DND-41 (cell line): ENCODE measurements at regions not wholly inside any gene's neighbourhood (a gene's known extent, or its start where the extent isn't known, plus 50 kb on each side); places are given as distances from the start of the nearest gene placed in this dataset.

ENCODE experiments used
- ATAC-seq: fragments of 200-7000 bp; cut with Tn5 transposase; 3 replicates; pipeline ENCODE4 v1.9.1; 2021; ENCODE audit warnings: low read depth; ENCODE audit not compliant: insufficient read depth
- DNase-seq: peaks from one replicate; pipeline ENCODE4 v3.0.0-alpha.2; 2020
- H2AFZ ChIP-seq: 2 replicates; pipeline ENCODE4 v1.6.0; 2012; ENCODE audit warnings: low read depth, low read length
- H3K27ac ChIP-seq: 2 replicates; pipeline ENCODE4 v1.5.1; 2012; ENCODE audit warnings: low read length, inconsistent platforms
- H3K27me3 ChIP-seq: fragments of 200-600 bp; sonication (generic); 2 replicates; pipeline ENCODE4 v1.6.0; 2012; ENCODE audit warnings: low read length, mild to moderate bottlenecking, inconsistent platforms; ENCODE audit not compliant: insufficient read depth, poor library complexity
- H3K36me3 ChIP-seq: 2 replicates; pipeline ENCODE4 v1.5.1; 2012; ENCODE audit warnings: low read length, inconsistent platforms; ENCODE audit not compliant: insufficient read depth
- H3K4me1 ChIP-seq: 2 replicates; pipeline ENCODE4 v1.5.1; 2012; ENCODE audit warnings: mild to moderate bottlenecking, low read length; ENCODE audit not compliant: insufficient read depth
- H3K4me2 ChIP-seq: 2 replicates; pipeline ENCODE4 v1.6.0; 2012; ENCODE audit warnings: mild to moderate bottlenecking, moderate library complexity, low read length, inconsistent platforms; ENCODE audit not compliant: insufficient read depth
- H3K4me3 ChIP-seq, 2 experiments: fragments of 200-600 bp in 1 of 2; shearing (Covaris generic) in 1 of 2; 2 replicates each; pipeline ENCODE4 v1.5.1; 2012 to 2016; ENCODE audit warnings: inconsistent platforms in 2 of 2, low read length in 2 of 2, mild to moderate bottlenecking in 2 of 2, low read depth in 1 of 2, moderate library complexity in 1 of 2
- H3K79me2 ChIP-seq: 2 replicates; pipeline ENCODE4 v1.6.0; 2012; ENCODE audit warnings: low read length, inconsistent platforms; ENCODE audit not compliant: insufficient read depth
- H3K9ac ChIP-seq: 2 replicates; pipeline ENCODE4 v1.6.0; 2012; ENCODE audit warnings: low read depth, mild to moderate bottlenecking, inconsistent platforms, low read length, moderate library complexity
- H3K9me3 ChIP-seq: 2 replicates; pipeline ENCODE4 v1.5.1; 2012; ENCODE audit warnings: low read length, moderate library complexity, mild to moderate bottlenecking, inconsistent platforms; ENCODE audit not compliant: insufficient read depth, severe bottlenecking
- H4K20me1 ChIP-seq: 2 replicates; pipeline ENCODE4 v1.6.0; 2012; ENCODE audit warnings: low read length; ENCODE audit not compliant: insufficient read depth
- CTCF ChIP-seq: IDR thresholded peaks from 2 replicates; pipeline ENCODE4 v1.5.1; 2012; ENCODE audit warnings: borderline replicate concordance, low read length, moderate library complexity, mild to moderate bottlenecking; ENCODE audit not compliant: poor library complexity, severe bottlenecking; ENCODE audit errors: extremely low read depth
- EZH2 ChIP-seq: IDR thresholded peaks from 3 replicates; pipeline ENCODE4 v1.6.1; 2012; ENCODE audit warnings: borderline replicate concordance, low read depth, mild to moderate bottlenecking, moderate library complexity, low read length, inconsistent platforms; ENCODE audit not compliant: severe bottlenecking

DNA sequence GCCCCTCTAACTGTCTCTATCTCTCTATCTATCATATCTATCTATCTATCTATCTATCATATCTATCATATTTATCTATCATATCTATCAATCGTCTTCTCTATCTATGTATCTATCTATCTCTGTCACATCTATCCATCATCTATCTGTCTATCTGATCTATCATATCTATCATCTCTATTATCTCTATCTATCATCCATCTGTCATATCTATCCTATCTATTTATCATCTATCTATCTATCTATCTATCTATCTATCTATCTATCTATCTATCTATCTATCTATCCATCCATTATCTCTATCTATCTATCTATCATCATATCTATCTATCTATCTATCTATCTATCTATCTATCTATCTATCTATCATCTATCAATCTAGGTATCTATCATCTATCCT is 638.0 kb downstream of the DHX35 start:
- Histone ChIP-seq H2AFZ (no peak overlapping the region), H3K4me3 (no peak overlapping the region), H3K4me1 (no peaks in the 10 kb centered on the region), H3K27me3 (no peaks in the 10 kb centered on the region), H3K9ac (no peak overlapping the region), H3K9me3 (no peaks in the 10 kb centered on the region), H3K4me2 (no peak overlapping the region), H3K27ac (no peak overlapping the region), H3K79me2 (no peaks in the 10 kb centered on the region), H4K20me1 (no peaks in the 10 kb centered on the region), H3K36me3 (no peaks in the 10 kb centered on the region)
- DNase-seq, result no peak
- TF ChIP-seq CTCF (no peak), EZH2 (no peak)
- no peak for ATAC-seq

- DNase-seq, result no peak
- H3K4me1 ChIP-seq, result no peaks in the 10 kb centered on the region
- H3K4me3 ChIP-seq, result no peak overlapping the region
- TF ChIP-seq CTCF (no peak), EZH2 (no peak)
- no peak overlapping the region for H3K9ac ChIP-seq
- H2AFZ ChIP-seq, result no peak overlapping the region
- no peak overlapping the region for H3K4me2 ChIP-seq
- H3K27me3 ChIP-seq, result no peaks in the 10 kb centered on the region
- H3K36me3 ChIP-seq, result no peaks in the 10 kb centered on the region
- no peak overlapping the region for H3K27ac ChIP-seq
- no peaks in the 10 kb centered on the region for H3K79me2 ChIP-seq
- H3K9me3 ChIP-seq, result no peaks in the 10 kb centered on the region
- H4K20me1 ChIP-seq, result no peaks in the 10 kb centered on the region
- ATAC-seq, result no peak
These were observed 634.4 kb downstream of the DHX35 start for GRCh38 chr20:39596554-39596953.

DNA sequence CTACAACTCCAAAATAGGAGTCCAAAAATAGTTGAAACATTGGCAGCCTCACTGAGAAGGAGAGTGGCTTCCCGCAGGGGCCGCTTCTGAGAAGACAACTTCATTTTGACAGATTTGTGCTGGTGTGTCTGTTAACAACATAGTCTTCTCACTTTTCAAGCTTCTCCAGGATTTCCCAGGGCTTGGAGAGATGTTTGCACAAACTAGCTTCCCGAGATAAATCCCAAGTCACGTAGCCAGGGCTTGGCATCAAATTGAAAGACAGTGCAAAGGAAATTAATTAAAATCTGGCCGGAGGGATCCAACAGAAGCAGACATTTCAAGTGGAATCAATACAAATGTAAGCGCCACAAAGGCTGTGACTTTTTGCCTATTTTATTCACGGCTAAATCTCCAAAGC is 630.2 kb downstream of the DHX35 start:
- H4K20me1 ChIP-seq, result no peaks in the 10 kb centered on the region
- no peak overlapping the region for H2AFZ ChIP-seq
- H3K4me2 ChIP-seq, result no peak overlapping the region
- peaks cover 3% of the 10 kb centered on the region for H3K27me3 ChIP-seq
- H3K36me3 ChIP-seq, result no peaks in the 10 kb centered on the region
- DNase-seq, result no peak
- no peak overlapping the region for H3K9ac ChIP-seq
- no peaks in the 10 kb centered on the region for H3K4me1 ChIP-seq
- H3K4me3 ChIP-seq, result no peak overlapping the region
- H3K27ac ChIP-seq, result no peak overlapping the region
- H3K9me3 ChIP-seq, result no peaks in the 10 kb centered on the region
- no peak for TF ChIP-seq CTCF
- TF ChIP-seq EZH2, result no peak
- ATAC-seq, result no peak
- H3K79me2 ChIP-seq, result no peaks in the 10 kb centered on the region
